NCI-H2227 treated with DMSO at 0.1 percent for 48 hours (cell line): ENCODE measurements at regions not wholly inside any gene's neighbourhood (a gene's known extent, or its start where the extent isn't known, plus 50 kb on each side); places are given as distances from the start of the nearest gene placed in this dataset.

ENCODE experiments used
- DNase-seq: peaks from one replicate; lab custom pipeline; 2025; lab: John Stamatoyannopoulos, UW

- no peak for DNase-seq
Observed at GRCh38 chr13:89902223-89902622, 1445.3 kb upstream of the MIR17HG start.

DNA sequence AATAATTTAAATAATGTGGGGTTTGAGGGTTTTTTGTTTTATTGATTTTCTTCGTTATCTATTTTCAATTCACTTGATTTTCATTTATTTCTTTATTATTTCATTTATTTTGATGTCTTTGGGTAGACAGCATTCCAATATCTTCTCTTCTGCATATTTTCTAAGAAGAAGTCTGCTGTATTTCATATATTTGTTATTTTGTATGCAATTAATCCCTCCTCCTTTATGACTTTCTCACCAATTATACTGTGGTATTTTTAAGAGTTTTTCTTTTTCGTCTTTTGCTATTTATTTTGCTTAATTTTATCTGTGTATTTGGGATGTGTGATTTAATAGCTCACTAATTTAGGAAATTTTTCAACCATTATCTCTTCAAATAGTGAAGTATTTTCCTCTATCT is 1444.4 kb upstream of the MIR17HG start:
- DNase-seq = no peak

DNA sequence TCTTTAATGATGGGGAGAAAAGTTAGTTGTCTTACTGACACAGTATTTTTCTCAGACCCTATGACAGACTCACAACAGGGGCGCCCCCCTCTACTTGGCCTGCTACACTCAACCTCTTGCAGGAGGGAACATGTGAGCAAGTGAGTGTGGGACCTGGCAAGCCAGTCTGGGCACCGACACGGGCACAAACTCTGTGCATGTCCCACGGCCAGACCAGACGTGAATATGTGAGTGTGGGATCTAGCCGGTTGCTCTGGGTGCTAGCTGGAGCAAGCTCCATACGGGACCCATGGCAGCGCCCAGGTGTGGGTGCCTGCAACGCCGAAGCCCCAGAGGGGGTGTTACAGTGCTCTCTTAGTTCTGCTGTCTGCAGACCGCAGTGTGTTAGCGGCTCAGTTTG is 1437.3 kb upstream of the MIR17HG start:
- no peak for DNase-seq

- DNase-seq = no peak
Observed at GRCh38 chr13:89916551-89916950, 1430.9 kb upstream of the MIR17HG start.

DNA sequence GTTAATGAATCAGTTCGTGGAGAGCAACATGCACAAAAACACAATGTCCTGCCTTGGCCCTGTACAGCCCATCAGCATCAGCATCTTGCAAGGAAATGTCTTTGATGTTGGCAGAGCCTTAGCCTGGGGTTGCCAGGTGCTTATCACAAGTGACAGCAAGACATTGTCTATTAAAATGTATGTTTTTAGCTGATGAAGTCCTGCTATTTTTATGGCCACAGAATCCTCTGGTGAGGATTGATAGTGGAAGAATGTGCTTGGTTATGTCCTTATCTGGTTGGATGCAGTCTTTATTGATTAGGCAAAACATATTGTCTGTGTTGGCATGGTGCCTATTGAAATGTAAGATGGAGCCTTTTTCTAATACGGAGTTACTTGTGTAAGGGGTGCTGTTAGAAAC is 1427.0 kb upstream of the MIR17HG start:
- DNase-seq = no peak

DNA sequence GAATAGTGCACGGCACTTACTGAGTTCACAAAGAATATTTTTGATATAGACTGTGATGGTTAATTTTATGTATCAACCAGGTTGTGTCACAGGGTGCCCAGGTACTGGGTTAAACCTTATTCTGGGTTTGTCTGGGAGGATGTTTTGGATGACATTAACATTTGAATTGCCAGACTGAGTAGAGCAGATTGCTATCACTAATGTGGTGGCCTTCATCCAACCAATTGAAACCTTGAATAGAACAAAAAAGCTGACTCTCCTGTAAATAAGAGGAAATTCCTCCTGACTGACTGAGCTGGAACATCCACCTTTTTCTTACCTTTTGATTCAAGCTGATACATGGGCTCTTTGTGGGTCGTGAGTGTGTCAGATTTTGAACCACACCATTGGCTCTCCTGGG is 1424.4 kb upstream of the MIR17HG start:
- no peak for DNase-seq

DNA sequence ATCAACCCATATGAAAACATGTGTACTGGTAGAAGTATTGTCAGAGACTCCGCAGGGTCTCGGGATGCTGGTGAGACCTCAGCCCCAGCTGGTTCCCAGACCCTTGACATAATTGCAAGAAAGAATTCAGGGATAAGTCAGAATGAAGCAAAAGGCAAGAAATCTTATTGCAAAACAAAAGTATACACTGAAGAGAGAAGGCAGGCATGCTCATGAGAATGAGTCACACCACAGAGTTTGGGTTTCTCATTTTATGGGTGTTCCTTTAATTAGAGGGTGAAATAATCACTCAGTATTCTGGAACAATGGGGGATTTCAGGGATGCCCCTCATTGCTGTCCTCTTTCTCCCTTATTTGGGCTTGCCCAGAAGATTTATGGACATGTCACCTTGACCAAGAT is 1423.8 kb upstream of the MIR17HG start:
- no peak for DNase-seq

DNA sequence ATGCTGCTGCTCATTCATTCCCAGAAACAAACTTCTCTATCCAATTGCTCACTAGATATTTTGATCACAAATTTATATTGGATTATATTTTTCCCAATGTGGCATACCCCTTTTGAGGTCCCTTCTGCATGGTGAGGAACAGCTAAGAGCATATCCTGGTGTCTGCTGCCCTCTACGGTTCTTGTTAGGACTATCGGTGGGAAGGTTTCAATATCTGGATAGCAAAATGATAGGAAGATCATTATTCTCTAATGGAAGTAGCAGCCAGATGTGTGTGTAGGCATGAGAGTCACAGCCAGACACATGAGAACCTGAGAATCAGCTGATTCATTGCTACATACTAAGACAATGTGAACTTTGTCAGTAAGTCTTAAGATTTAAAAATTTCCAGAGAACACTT is 1422.4 kb upstream of the MIR17HG start:
- peak; percentile 1 for DNase-seq

- no peak for DNase-seq
Observed at GRCh38 chr13:89930861-89931260, 1416.6 kb upstream of the MIR17HG start.

DNA sequence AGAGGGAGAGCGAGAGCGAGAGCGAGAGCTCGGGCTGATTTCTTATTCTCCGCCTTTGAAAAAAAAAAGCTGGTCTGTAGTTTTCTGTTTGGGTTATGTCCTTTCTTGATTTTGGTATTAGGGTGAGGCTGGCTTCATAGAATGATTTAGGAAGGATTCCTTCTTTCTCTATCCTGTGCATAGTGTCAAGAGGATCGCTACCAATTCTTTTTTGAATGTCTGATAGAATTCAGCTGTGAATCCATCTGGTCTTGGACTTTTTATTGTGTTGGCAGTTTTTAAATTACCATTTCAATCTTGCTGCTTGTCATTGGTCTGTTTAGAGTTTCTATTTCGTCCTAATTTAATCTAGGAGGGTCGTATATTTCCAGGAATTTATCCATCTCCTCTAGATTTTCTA is 1414.6 kb upstream of the MIR17HG start:
- no peak for DNase-seq

DNA sequence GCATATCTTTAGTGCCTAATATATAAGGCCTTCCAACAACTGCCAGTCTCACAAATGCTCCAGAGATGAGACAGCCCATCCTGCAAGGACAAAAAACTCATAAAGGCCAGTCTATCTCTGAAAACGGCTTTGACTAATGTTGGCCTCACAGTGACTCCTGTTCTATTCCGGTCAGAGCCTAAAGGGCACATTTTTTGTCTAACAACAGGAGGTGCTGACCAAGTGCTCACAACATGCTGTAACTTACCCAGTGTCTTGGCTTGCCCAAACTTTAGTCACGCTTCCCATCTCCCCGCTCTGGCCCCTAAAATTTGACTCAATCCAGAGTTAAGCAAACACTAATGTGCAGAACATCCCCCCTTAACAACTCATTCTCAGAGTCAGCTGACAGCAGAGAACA is 1411.2 kb upstream of the MIR17HG start:
- no peak for DNase-seq

DNA sequence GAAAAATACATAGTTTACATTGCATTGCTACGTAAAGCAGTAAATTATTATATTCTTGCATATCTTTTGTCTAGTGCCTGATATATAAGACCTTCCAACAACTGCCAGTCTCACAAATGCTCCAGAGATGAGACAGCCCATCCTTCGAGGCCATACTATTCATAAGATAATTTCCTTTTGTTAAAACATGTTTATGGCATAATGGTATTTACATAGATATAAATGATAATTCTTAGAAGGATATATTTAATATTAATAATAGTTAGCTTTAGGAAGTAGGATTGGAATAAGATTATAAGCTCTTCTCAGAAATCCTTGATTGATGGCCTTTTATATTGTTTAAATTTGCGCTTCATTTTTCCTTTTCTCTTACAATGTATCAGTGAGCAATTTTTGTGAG is 1410.1 kb upstream of the MIR17HG start:
- no peak for DNase-seq

DNA sequence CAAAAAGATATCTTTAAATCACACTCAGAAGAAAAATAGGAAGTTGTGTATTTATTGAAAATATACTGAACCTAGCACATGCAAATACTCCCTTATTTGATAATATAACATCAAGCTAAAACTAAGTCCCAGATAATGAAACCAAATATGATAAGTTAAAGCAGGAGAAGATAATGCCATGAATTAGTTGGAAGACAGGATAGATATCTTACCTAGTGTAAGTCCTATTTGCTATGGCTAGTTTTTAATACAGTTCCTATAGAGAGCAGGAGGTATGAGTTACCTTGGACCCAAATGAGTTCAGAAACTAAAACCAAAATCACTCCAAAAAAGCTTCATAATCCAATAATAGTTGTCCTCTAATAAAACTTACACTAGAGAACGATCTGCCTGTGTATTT is 1407.1 kb upstream of the MIR17HG start:
- DNase-seq = no peak

DNA sequence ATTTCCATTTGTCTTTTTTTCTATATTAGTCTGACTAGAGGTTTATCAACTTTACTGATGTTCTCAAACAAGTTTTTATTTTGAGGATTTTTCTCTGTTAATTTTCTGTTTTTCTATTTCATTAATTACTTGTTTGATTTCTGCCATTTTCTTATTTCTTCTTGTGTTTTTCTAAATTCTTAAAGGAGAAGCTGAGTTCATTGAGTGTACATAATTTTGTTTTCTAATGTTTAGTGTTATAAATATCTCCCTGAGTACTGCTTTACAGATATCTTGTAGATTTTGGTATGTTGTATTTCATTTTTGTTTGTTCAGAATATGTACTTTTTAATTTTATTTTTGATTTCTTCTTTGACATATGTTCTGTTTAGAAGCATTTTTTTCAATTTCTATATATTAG is 1404.3 kb upstream of the MIR17HG start:
- no peak for DNase-seq

- no peak for DNase-seq
Observed at GRCh38 chr13:89950225-89950624, 1397.3 kb upstream of the MIR17HG start.

GRCh38 chr13:89951341-89951740 is 1396.1 kb upstream of the MIR17HG start:
- no peak for DNase-seq

DNA sequence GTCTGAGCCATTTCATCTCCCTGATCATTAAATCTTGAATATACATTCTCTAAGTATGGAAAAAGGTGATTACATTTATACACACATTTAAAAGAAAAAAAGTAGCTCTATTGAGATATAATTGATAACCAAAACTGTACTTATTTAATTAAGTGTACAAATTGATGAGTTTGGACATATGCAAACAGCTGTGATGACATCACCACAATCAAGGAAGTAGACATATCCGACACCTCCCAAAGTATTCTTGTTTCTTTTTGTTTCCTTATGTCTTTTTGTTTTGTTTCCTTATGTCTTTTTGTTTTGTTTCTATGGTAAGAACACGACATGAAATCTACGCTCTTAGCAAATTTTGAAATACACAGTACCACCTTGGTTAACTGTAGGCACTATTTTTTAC is 1393.9 kb upstream of the MIR17HG start:
- no peak for DNase-seq

GRCh38 chr13:89955773-89956172 is 1391.7 kb upstream of the MIR17HG start:
- DNase-seq = no peak

- DNase-seq = no peak
Observed at GRCh38 chr13:89959074-89959473, 1388.4 kb upstream of the MIR17HG start.

DNA sequence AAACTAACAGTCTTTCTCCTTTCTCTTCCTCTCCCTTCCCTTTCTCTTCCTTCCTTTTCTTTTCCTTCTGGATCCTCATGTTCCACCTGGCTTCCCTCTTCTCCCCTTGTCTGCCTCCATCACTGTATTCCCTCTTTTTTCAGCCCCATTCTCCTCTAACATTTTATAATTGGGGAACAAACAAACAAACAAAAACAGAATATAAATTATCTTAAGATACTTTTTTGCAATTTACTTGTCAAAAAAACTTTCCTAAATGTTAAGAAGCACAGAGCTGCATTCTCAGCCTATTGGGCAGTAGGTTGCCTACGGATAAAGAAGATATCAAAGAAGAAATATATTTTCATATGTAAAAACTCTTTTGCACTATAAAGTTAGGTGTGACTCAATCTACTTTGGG is 1382.2 kb upstream of the MIR17HG start:
- no peak for DNase-seq

GRCh38 chr13:89966524-89966923 is 1381.0 kb upstream of the MIR17HG start:
- no peak for DNase-seq

DNA sequence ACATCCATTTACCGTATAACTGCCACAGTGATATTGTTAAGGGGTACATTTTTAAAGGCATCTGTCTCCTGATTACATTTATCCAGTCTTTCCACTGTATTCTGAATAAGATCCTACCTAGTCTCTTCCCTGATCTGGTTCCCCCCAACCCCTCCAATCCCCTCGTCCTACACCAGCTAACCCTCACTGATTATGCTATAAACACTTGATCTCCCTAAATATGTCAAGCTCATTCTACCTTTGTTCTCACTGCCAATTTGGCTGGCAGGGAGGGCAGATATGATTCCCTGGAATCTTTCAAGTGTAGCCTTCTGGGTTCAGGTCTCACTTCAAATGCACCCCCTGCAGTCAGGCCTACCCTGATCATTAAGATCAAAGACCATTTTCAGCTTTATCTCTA is 1379.8 kb upstream of the MIR17HG start:
- DNase-seq = no peak

DNA sequence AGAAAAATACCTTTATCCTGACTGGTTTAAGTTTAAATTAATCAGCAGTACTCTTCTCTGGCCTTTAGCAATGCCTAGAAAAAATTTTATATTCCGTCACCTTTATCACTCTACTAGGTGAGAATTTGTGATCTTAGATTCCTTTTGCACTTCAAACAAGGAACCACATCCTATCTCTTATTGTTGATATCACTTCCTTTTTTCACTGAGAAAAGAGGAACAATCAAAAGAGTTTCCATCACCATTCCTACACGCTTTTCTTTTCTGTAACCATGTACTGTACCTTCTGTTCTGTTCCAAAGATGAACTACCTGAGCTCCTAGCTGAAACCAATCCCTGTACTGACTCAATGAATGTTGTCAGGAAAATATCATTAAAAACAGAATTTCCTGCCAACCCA is 1379.0 kb upstream of the MIR17HG start:
- no peak for DNase-seq

DNA sequence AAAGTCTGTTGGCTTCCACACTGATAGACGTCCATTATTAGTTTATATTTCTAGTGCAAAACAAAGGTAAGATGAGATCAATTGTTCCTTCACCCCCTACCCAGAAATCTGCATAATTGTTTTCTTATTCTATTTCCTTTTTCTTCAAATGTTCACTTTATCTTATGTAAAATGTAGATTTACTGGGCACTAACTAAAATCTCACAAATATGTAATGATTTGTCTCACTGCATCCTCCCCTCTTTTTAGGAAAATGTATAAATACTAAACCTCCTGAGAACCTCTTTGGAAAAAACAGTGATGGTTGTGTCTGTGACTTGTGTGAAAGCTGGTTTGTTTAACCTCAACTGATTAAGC is 1377.2 kb upstream of the MIR17HG start:
- no peak for DNase-seq

GRCh38 chr13:89977203-89977602 is 1370.3 kb upstream of the MIR17HG start:
- DNase-seq = no peak
